HepG2 (cell line): ENCODE measurements at regions not wholly inside any gene's neighbourhood (a gene's known extent, or its start where the extent isn't known, plus 50 kb on each side); places are given as distances from the start of the nearest gene placed in this dataset.

Experiments
- ATAC-seq: fragments of 200-7000 bp; cut with Tn5 transposase; 3 replicates; pipeline ENCODE4 v1.9.1; 2020; ENCODE audit warnings: mild to moderate bottlenecking, moderate library complexity
- BruUV-seq: library from RNA; stranded (reverse); fragments of 400-500 nt; replicated peaks from 2 replicates; lab custom pipeline; 2021; lab: Mats Ljungman, UMichigan
- CTCF ChIA-PET: fragments of 300-600 bp; formaldehyde crosslinking; extraction: SDS; loops from one replicate; lab custom pipeline; 2021; ENCODE audit warnings: low total read pairs, inconsistent platforms, low intra/inter-chr PET ratio; lab: Yijun Ruan, JAX
- POLR2A ChIA-PET: fragments of 350-600 bp; sonication (Branson Sonifier 250); formaldehyde crosslinking; loops from one replicate; lab custom pipeline; 2020; ENCODE audit warnings: antibody characterized with exemption, inconsistent platforms; lab: Yijun Ruan, JAX
- DNase-seq: peaks from one replicate; pipeline ENCODE4 v3.0.0-alpha.2; 2015; ENCODE audit warnings: low spot score
- FAIRE-seq: peaks from 3 replicates; lab custom pipeline; 2011; peaks lifted over from hg19 to GRCh38; lab: Jason Lieb, UNC
- H2AFZ ChIP-seq: one replicate; pipeline ENCODE4 v1.6.1; 2011; ENCODE audit warnings: low read length, inconsistent platforms
- H3K27ac ChIP-seq: fragments of 300-600 bp; 3 replicates; pipeline ENCODE4 v1.8.0; 2011; ENCODE audit warnings: mixed run types, mild to moderate bottlenecking, mixed read lengths, low read length, inconsistent platforms; ENCODE audit not compliant: insufficient read depth; ENCODE audit errors: extremely low read length
- H3K27me3 ChIP-seq, 2 experiments: fragments of 200-600 bp in 1 of 2; 2 replicates in 1 of 2; 3 replicates in 1 of 2; pipeline versions ENCODE4 v1.6.0 to v1.8.0; 2011; ENCODE audit warnings: low read length in 2 of 2, mild to moderate bottlenecking in 2 of 2, moderate library complexity in 2 of 2, inconsistent platforms in 1 of 2; ENCODE audit not compliant: insufficient read depth in 2 of 2, control insufficient read depth in 1 of 2
- H3K36me3 ChIP-seq, 2 experiments: fragments of 200-600 bp in 1 of 2; replicated peaks in 1 of 2; 2 replicates in 1 of 2; 3 replicates in 1 of 2; pipeline versions ENCODE4 v1.5.1 to v1.8.0; 2011; ENCODE audit warnings: low read length in 2 of 2, inconsistent platforms in 1 of 2; ENCODE audit not compliant: insufficient read depth in 2 of 2, control insufficient read depth in 1 of 2
- H3K4me1 ChIP-seq: 2 replicates; pipeline ENCODE4 v1.5.1; 2012; ENCODE audit warnings: low read length, inconsistent platforms; ENCODE audit not compliant: insufficient read depth
- H3K4me2 ChIP-seq: 2 replicates; pipeline ENCODE4 v1.6.0; 2011; ENCODE audit warnings: low read depth, low read length, inconsistent platforms
- H3K4me3 ChIP-seq, 3 experiments: fragments of 200-600 bp in 1 of 3; sonication (generic), shearing (Covaris generic) in 1 of 3; replicated peaks in 1 of 3; 2 replicates each; pipeline ENCODE4 v1.5.1; 2011 to 2016; ENCODE audit warnings: low read length in 3 of 3, inconsistent platforms in 2 of 3, low read depth in 2 of 3, mild to moderate bottlenecking in 2 of 3, control low read depth in 1 of 3, mixed read lengths in 1 of 3; ENCODE audit not compliant: insufficient read depth in 1 of 3
- H3K79me2 ChIP-seq: one replicate; pipeline ENCODE4 v1.6.1; 2011; ENCODE audit warnings: low read length, inconsistent platforms; ENCODE audit not compliant: insufficient read depth
- H3K9ac ChIP-seq: 2 replicates; pipeline ENCODE4 v1.6.0; 2011; ENCODE audit warnings: mild to moderate bottlenecking, low read depth, low read length, inconsistent platforms; ENCODE audit not compliant: insufficient read depth
- H3K9me3 ChIP-seq: 2 replicates; pipeline ENCODE4 v1.5.1; 2012; ENCODE audit warnings: mild to moderate bottlenecking, low read length
- H4K20me1 ChIP-seq: 2 replicates; pipeline ENCODE4 v1.6.0; 2011; ENCODE audit warnings: inconsistent platforms, mild to moderate bottlenecking, low read length, moderate library complexity; ENCODE audit not compliant: insufficient read depth
- BCL6 ChIP-seq: IDR thresholded peaks from 2 replicates; pipeline ENCODE4 v1.6.1; 2016; ENCODE audit warnings: missing genetic modification reagents, missing compliant biosample characterization
- CBX2 ChIP-seq, 2 experiments: fragments of 200-600 bp in 1 of 2; sonication (generic); formaldehyde crosslinking in 1 of 2; IDR thresholded peaks; 2 replicates each; pipeline versions ENCODE4 v1.7.0 to v1.8.1; 2018 to 2022; ENCODE audit warnings: low read depth in 2 of 2, low read length in 1 of 2, mild to moderate bottlenecking in 1 of 2, missing genetic modification reagents in 1 of 2
- CTCF ChIP-seq: sonication (generic); formaldehyde crosslinking; IDR thresholded peaks from 2 replicates; pipeline ENCODE4 v1.5.0; 2020; ENCODE audit warnings: mild to moderate bottlenecking, missing genetic modification reagents, moderate library complexity
- FOXC1 ChIP-seq: sonication (generic); formaldehyde crosslinking; IDR thresholded peaks from 2 replicates; pipeline ENCODE4 v1.8.0; 2022; ENCODE audit warnings: mild to moderate bottlenecking, missing genetic modification reagents, borderline replicate concordance
- FOXJ3 ChIP-seq: sonication (generic); formaldehyde crosslinking; IDR thresholded peaks from 2 replicates; pipeline ENCODE4 v1.4.0; 2020; ENCODE audit warnings: missing genetic modification reagents, mild to moderate bottlenecking, borderline replicate concordance
- HDAC2 ChIP-seq: sonication (generic); formaldehyde crosslinking; IDR thresholded peaks from 2 replicates; pipeline ENCODE4 v1.4.0; 2020; ENCODE audit warnings: missing genetic modification reagents
- JUND ChIP-seq: sonication (generic); formaldehyde crosslinking; IDR thresholded peaks from 2 replicates; pipeline ENCODE4 v1.8.0; 2022; ENCODE audit warnings: mild to moderate bottlenecking, missing genetic modification reagents
- PBX2 ChIP-seq: IDR thresholded peaks from 2 replicates; pipeline ENCODE4 v1.6.1; 2016; ENCODE audit warnings: control low read depth
- PPARG ChIP-seq: conservative IDR thresholded peaks from 2 replicates; pipeline ENCODE4 v1.6.1; 2016; ENCODE audit warnings: missing biosample characterization, missing genetic modification reagents
- REPIN1 ChIP-seq: sonication (generic); formaldehyde crosslinking; IDR thresholded peaks from 2 replicates; pipeline ENCODE4 v1.8.0; 2022; ENCODE audit warnings: missing genetic modification reagents, low read depth, mild to moderate bottlenecking, borderline replicate concordance
- TCF7L2 ChIP-seq: IDR thresholded peaks from 2 replicates; pipeline ENCODE4 v1.6.1; 2011; ENCODE audit warnings: mild to moderate bottlenecking, low read depth, low read length, moderate library complexity
- TEF ChIP-seq: sonication (generic); formaldehyde crosslinking; IDR thresholded peaks from 2 replicates; pipeline ENCODE4 v1.5.0; 2020; ENCODE audit warnings: missing genetic modification reagents
- YEATS4 ChIP-seq: sonication (generic); formaldehyde crosslinking; IDR thresholded peaks from 2 replicates; pipeline ENCODE4 v1.4.0; 2020; ENCODE audit warnings: missing genetic modification reagents, borderline replicate concordance
- ZGPAT ChIP-seq: IDR thresholded peaks from 2 replicates; pipeline ENCODE4 v1.6.1; 2016; ENCODE audit warnings: mild to moderate bottlenecking
- ZMYM4 ChIP-seq: sonication (generic); formaldehyde crosslinking; IDR thresholded peaks from 2 replicates; pipeline ENCODE4 v1.8.1; 2023; ENCODE audit warnings: mild to moderate bottlenecking, missing genetic modification reagents
- ZNF430 ChIP-seq: sonication (generic); formaldehyde crosslinking; IDR thresholded peaks from 2 replicates; pipeline ENCODE4 v1.9.0; 2021; ENCODE audit warnings: mild to moderate bottlenecking, missing genetic modification reagents
- ZNF564 ChIP-seq: sonication (generic); formaldehyde crosslinking; IDR thresholded peaks from 2 replicates; pipeline ENCODE4 v1.8.1; 2023; ENCODE audit warnings: mild to moderate bottlenecking, missing genetic modification reagents
- ZNF567 ChIP-seq: sonication (generic); formaldehyde crosslinking; IDR thresholded peaks from 2 replicates; pipeline ENCODE4 v1.8.1; 2023; ENCODE audit warnings: mild to moderate bottlenecking, missing genetic modification reagents, borderline replicate concordance
- ZNF761 ChIP-seq: sonication (generic); formaldehyde crosslinking; conservative IDR thresholded peaks from 2 replicates; pipeline ENCODE4 v1.4.0; 2020; ENCODE audit warnings: mild to moderate bottlenecking, missing genetic modification reagents
- WGBS: methylation state at CpG from one replicate; pipeline ENCODE4 v1.1.6; 2017; ENCODE audit warnings: low lambda C conversion rate; 5-methylcytosine and 5-hydroxymethylcytosine counted together
- in situ Hi-C: cut with HindIII; loops from 2 replicates; pipeline ENCODE4 v1.10.0; 2017; ENCODE audit warnings: low pct_unique_long_range_greater_than_20kb; ENCODE audit not compliant: extremely low pct_ligation_motif_present
- intact Hi-C: fragments of 100-400 bp; cut with micrococcal nuclease; formaldehyde crosslinking; loops from one replicate; pipeline ENCODE4 v1.10.0; 2022; ENCODE audit not compliant: unreplicated experiment

- no peak for TF ChIP-seq CTCF (CRISPR knock-in tag)
- no peak for TF ChIP-seq HDAC2 (CRISPR knock-in tag)
- no peak for TF ChIP-seq TCF7L2
Measured at GRCh38 chr6:97867177-97867576, 584.2 kb upstream of the MMS22L start (continued).

GRCh38 chr6:97870273-97870672, 587.3 kb upstream of the MMS22L start:
- WGBS = 0% methylated on average over 1 of the region's 1 CpG
- TF ChIP-seq ZNF761 (CRISPR knock-in tag) (no peak), ZMYM4 (CRISPR knock-in tag) (no peak), ZNF567 (CRISPR knock-in tag) (no peak), PBX2 (CRISPR knock-in tag) (no peak), ZGPAT (CRISPR knock-in tag) (no peak), FOXC1 (CRISPR knock-in tag) (no peak), PPARG (CRISPR knock-in tag) (no peak), TEF (CRISPR knock-in tag) (no peak), JUND (CRISPR knock-in tag) (no peak), REPIN1 (CRISPR knock-in tag) (no peak), ZNF430 (CRISPR knock-in tag) (no peak), FOXJ3 (no peak), ZNF564 (CRISPR knock-in tag) (no peak), CBX2 (IDR thresholded peaks at IDR 0.05; ENCODE audit: low read depth, low read length) (no peak), CBX2 (CRISPR knock-in tag; IDR thresholded peaks at IDR 0.05; ENCODE audit: low read depth) (no peak), BCL6 (CRISPR knock-in tag) (no peak), YEATS4 (CRISPR knock-in tag) (no peak)

More at GRCh38 chr6:97870273-97870672, 587.3 kb upstream of the MMS22L start:
- intact Hi-C loops (no loop called here), in situ Hi-C loops (no loop called here)
- Histone ChIP-seq H3K4me3 (no peak overlapping the region), H2AFZ (no peak overlapping the region), H4K20me1 (no peaks in the 10 kb centered on the region), H3K4me2 (no peak overlapping the region), H3K79me2 (no peaks in the 10 kb centered on the region), H3K9ac (no peak overlapping the region), H3K27me3 (no peaks in the 10 kb centered on the region), H3K27ac (no peak overlapping the region), H3K9me3 (no peaks in the 10 kb centered on the region), H3K4me1 (no peaks in the 10 kb centered on the region), H3K36me3 (no peaks in the 10 kb centered on the region)
- no TSS peak for BruUV-seq
- ChIA-PET POLR2A (no interaction called here), CTCF (no interaction called here)
- ATAC-seq (no peak), FAIRE-seq (no peak), DNase-seq (no peak)
